Sigmoid colon (tissue), 6 donors: ENCODE measurements at regions not wholly inside any gene's neighbourhood (a gene's known extent, or its start where the extent isn't known, plus 50 kb on each side); places are given as distances from the start of the nearest gene placed in this dataset.

ENCODE experiments used
- DNase-seq: peaks from one replicate; pipeline ENCODE4 v3.0.0-alpha.2; 2019
- H3K27ac ChIP-seq, 4 donors: fragments of 200-600 bp; sonication (generic); one replicate each; pipeline ENCODE4 v1.5.1; 2016 to 2019; ENCODE audit warnings: mild to moderate bottlenecking in 1 of 4
- H3K27me3 ChIP-seq, 3 donors: fragments of 200-600 bp; sonication (generic); one replicate each; pipeline ENCODE4 v1.5.1; 2019; ENCODE audit warnings: mild to moderate bottlenecking in 1 of 3
- H3K36me3 ChIP-seq, 4 donors: fragments of 200-600 bp; sonication (generic); one replicate each; pipeline ENCODE4 v1.5.1; 2016 to 2019
- H3K4me1 ChIP-seq, 4 donors: fragments of 200-600 bp; sonication (generic); one replicate each; pipeline ENCODE4 v1.5.1; 2017 to 2019
- H3K4me3 ChIP-seq, 4 donors: fragments of 200-600 bp; sonication (generic); one replicate each; pipeline ENCODE4 v1.5.1; 2017 to 2019; ENCODE audit warnings: mild to moderate bottlenecking in 2 of 4, moderate library complexity in 1 of 4
- H3K9me3 ChIP-seq, 4 donors: fragments of 200-600 bp in 3 of 4; sonication (generic) in 3 of 4; one replicate each; pipeline versions ENCODE4 v1.5.1 to v1.6.1; 2013 to 2019
- CTCF ChIP-seq, 4 experiments: fragments of 450-650 bp in 3 of 4; fragments of 200-600 bp in 1 of 4; IDR thresholded peaks; one replicate each; pipeline ENCODE4 v1.5.1; 2016 to 2019; ENCODE audit warnings: antibody characterized with exemption in 4 of 4, mild to moderate bottlenecking in 3 of 4, moderate library complexity in 2 of 4
- EP300 ChIP-seq, 4 donors: sonication (generic); formaldehyde crosslinking; IDR thresholded peaks; one replicate each; pipeline ENCODE4 v1.6.1; 2017; ENCODE audit warnings: antibody characterized with exemption in 4 of 4
- POLR2A ChIP-seq, 2 donors: fragments of 450-650 bp; IDR thresholded peaks; one replicate each; pipeline ENCODE4 v1.6.1; 2016; ENCODE audit warnings: antibody characterized with exemption in 2 of 2, mild to moderate bottlenecking in 2 of 2, moderate library complexity in 2 of 2
- POLR2AphosphoS5 ChIP-seq, 4 donors: sonication (generic); formaldehyde crosslinking; IDR thresholded peaks; one replicate each; pipeline ENCODE4 v1.6.1; 2017; ENCODE audit warnings: antibody characterized with exemption in 4 of 4
- whole genome bisulfite sequencing, 2 donors: extraction: QIAGEN DNeasy Blood & Tissue Kit; methylation state at CpG; one replicate each; pipeline ENCODE4 v1.1.7; 2013; 5-methylcytosine and 5-hydroxymethylcytosine counted together
- intact Hi-C: fragments of 100-400 bp; cut with DNase I; formaldehyde crosslinking; loops from one replicate; pipeline ENCODE4 v1.15.1; 2023
- donor health status: healthy with polysubstance abuse.
- donor health status: healthy.

GRCh38 chr7:131619336-131620305 is 63.2 kb upstream of the PODXL start:
- no peak for DNase-seq
- Histone ChIP-seq H3K9me3 (no peaks in the 10 kb centered on the region), H3K27ac (peak overlapping the region in 1 of 4 donors; percentile 66), H3K4me1 (peaks cover 0 to 22% (median 12%) of the 10 kb centered on the region in 4 donors), H3K27me3 (no peaks in the 10 kb centered on the region), H3K4me3 (no peak overlapping the region), H3K36me3 (no peaks in the 10 kb centered on the region)
- intact Hi-C loops = no loop called here
- TF ChIP-seq POLR2AphosphoS5 (IDR thresholded peaks at IDR 0.05) = no peak
- TF ChIP-seq POLR2A (IDR thresholded peaks at IDR 0.05) = no peak
- no peak for TF ChIP-seq CTCF (IDR thresholded peaks at IDR 0.05)
- TF ChIP-seq EP300 (IDR thresholded peaks at IDR 0.05) = no peak
- 72 to 77% methylated on average over 10 of the region's 10 CpGs for WGBS, 2 donors

- no peaks in the 10 kb centered on the region for H3K27me3 ChIP-seq
- peaks cover 0 to 31% (median 13%) of the 10 kb centered on the region in 4 donors for H3K4me1 ChIP-seq
- no peak for TF ChIP-seq EP300 (IDR thresholded peaks at IDR 0.05)
- TF ChIP-seq CTCF (IDR thresholded peaks at IDR 0.05) = no peak
- no peak for TF ChIP-seq POLR2AphosphoS5 (IDR thresholded peaks at IDR 0.05)
- H3K4me3 ChIP-seq = no peak overlapping the region
- intact Hi-C loops = no loop called here
- no peak for DNase-seq
- no peaks in the 10 kb centered on the region for H3K9me3 ChIP-seq
- no peaks in the 10 kb centered on the region for H3K36me3 ChIP-seq
- 70 to 92% methylated on average over 5 of the region's 5 CpGs for WGBS, 2 donors
- no peak overlapping the region for H3K27ac ChIP-seq
Observed at GRCh38 chr7:131618391-131618790, 62.0 kb upstream of the PODXL start.

GRCh38 chr7:131616487-131617200 is 60.2 kb upstream of the PODXL start:
- intact Hi-C loops = no loop called here
- H3K27me3 ChIP-seq = no peaks in the 10 kb centered on the region

GRCh38 chr7:131613909-131614308 is 57.5 kb upstream of the PODXL start:
- H3K9me3 ChIP-seq = no peaks in the 10 kb centered on the region
- no peaks in the 10 kb centered on the region for H3K36me3 ChIP-seq
- TF ChIP-seq CTCF (IDR thresholded peaks at IDR 0.05) (no peak), EP300 (IDR thresholded peaks at IDR 0.05) (no peak), POLR2A (IDR thresholded peaks at IDR 0.05) (no peak), POLR2AphosphoS5 (IDR thresholded peaks at IDR 0.05) (no peak)
- no peak for DNase-seq
- intact Hi-C loops = no loop called here
- no peak overlapping the region for H3K4me3 ChIP-seq
- 82 to 83% methylated on average over 7 of the region's 7 CpGs for WGBS, 2 donors
- peak overlapping the region in 1 of 4 donors; percentile 74 for H3K27ac ChIP-seq
- no peaks in the 10 kb centered on the region for H3K27me3 ChIP-seq
- H3K4me1 ChIP-seq = peaks cover 0 to 14% (median 4%) of the 10 kb centered on the region in 4 donors

More at GRCh38 chr7:131616487-131617200, 60.2 kb upstream of the PODXL start:
- peaks cover 0 to 30% (median 12%) of the 10 kb centered on the region in 4 donors for H3K4me1 ChIP-seq
- TF ChIP-seq CTCF (IDR thresholded peaks at IDR 0.05) (no peak), POLR2A (IDR thresholded peaks at IDR 0.05) (no peak), EP300 (IDR thresholded peaks at IDR 0.05) (no peak), POLR2AphosphoS5 (IDR thresholded peaks at IDR 0.05) (no peak)
- H3K27ac ChIP-seq = no peak overlapping the region
- H3K36me3 ChIP-seq = no peaks in the 10 kb centered on the region
- no peak overlapping the region for H3K4me3 ChIP-seq
- WGBS, 2 donors = 88 to 89% methylated on average over 8 of the region's 8 CpGs
- no peak for DNase-seq
- no peaks in the 10 kb centered on the region for H3K9me3 ChIP-seq
